ENCODE measurements at regions not wholly inside any gene's neighbourhood (a gene's known extent, or its start where the extent isn't known, plus 50 kb on each side); places are given as distances from the start of the nearest gene placed in this dataset.
A peak's percentile ranks its signal among the peaks of the same experiment; 100 is the strongest.

- TF ChIP-seq, protein P1, sequence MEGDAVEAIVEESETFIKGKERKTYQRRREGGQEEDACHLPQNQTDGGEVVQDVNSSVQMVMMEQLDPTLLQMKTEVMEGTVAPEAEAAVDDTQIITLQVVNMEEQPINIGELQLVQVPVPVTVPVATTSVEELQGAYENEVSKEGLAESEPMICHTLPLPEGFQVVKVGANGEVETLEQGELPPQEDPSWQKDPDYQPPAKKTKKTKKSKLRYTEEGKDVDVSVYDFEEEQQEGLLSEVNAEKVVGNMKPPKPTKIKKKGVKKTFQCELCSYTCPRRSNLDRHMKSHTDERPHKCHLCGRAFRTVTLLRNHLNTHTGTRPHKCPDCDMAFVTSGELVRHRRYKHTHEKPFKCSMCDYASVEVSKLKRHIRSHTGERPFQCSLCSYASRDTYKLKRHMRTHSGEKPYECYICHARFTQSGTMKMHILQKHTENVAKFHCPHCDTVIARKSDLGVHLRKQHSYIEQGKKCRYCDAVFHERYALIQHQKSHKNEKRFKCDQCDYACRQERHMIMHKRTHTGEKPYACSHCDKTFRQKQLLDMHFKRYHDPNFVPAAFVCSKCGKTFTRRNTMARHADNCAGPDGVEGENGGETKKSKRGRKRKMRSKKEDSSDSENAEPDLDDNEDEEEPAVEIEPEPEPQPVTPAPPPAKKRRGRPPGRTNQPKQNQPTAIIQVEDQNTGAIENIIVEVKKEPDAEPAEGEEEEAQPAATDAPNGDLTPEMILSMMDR (IDR thresholded peaks at IDR 0.05; ENCODE audit: low read depth, low read length): peak; percentile 32
- TF ChIP-seq POLR2A (IDR thresholded peaks at IDR 0.05; ENCODE audit: extremely low read depth, insufficient read length): no peak
- no peak for TF ChIP-seq MYC (IDR thresholded peaks at IDR 0.05; ENCODE audit: low read depth, low read length)
Observed at GRCh38 chr1:17998889-17999288, 108.7 kb upstream of the IGSF21 start.
